Keratinocyte (primary cell): ENCODE measurements at regions not wholly inside any gene's neighbourhood (a gene's known extent, or its start where the extent isn't known, plus 50 kb on each side); places are given as distances from the start of the nearest gene placed in this dataset.

Source experiments
- CTCF ChIP-seq, 3 experiments: IDR thresholded peaks in 1 of 3; conservative IDR thresholded peaks in 1 of 3; optimal IDR thresholded peaks in 1 of 3; 2 replicates in 2 of 3; 3 replicates in 1 of 3; pipeline versions ENCODE3 to v1.5.1; 2011; ENCODE audit warnings: low read length in 3 of 3, mild to moderate bottlenecking in 3 of 3, moderate library complexity in 2 of 3, control low read depth in 1 of 3, inconsistent platforms in 1 of 3; ENCODE audit not compliant: insufficient read depth in 2 of 3; ENCODE audit errors: extremely low read depth in 1 of 3
- EZH2 ChIP-seq: IDR thresholded peaks from one replicate; pipeline ENCODE4 v1.6.1; 2012; ENCODE audit warnings: inconsistent platforms, mild to moderate bottlenecking, low read length, moderate library complexity

GRCh38 chr6:80488190-80488589, 381.7 kb downstream of the BCKDHB start:
- TF ChIP-seq CTCF (optimal IDR thresholded peaks at IDR 0.05 in 1 of 3, IDR thresholded peaks at IDR 0.05 in 1 of 3, conservative IDR thresholded peaks at IDR 0.05 in 1 of 3; ENCODE audit: extremely low read depth in 1 of 3, insufficient read depth in 2 of 3, low read length in 3 of 3) (no peak), EZH2 (no peak)
